GM12874 (cell line): ENCODE measurements at regions not wholly inside any gene's neighbourhood (a gene's known extent, or its start where the extent isn't known, plus 50 kb on each side); places are given as distances from the start of the nearest gene placed in this dataset.

Source experiments
- CTCF ChIP-seq: IDR thresholded peaks from 2 replicates; pipeline ENCODE4 v1.5.1; 2011; ENCODE audit warnings: low read depth, mild to moderate bottlenecking, control low read depth, low read length, moderate library complexity; ENCODE audit not compliant: insufficient read depth

- TF ChIP-seq CTCF, result no peak
Observed at GRCh38 chr1:193438312-193438711, 251.9 kb upstream of the B3GALT2 start.

GRCh38 chr1:193437785-193438184 lies 251.4 kb upstream of the B3GALT2 start:
- no peak for TF ChIP-seq CTCF

GRCh38 chr1:193435781-193436180 lies 249.4 kb upstream of the B3GALT2 start:
- TF ChIP-seq CTCF, result no peak

- no peak for TF ChIP-seq CTCF
Observed at GRCh38 chr1:193434319-193434718, 247.9 kb upstream of the B3GALT2 start.

- no peak for TF ChIP-seq CTCF
Observed at GRCh38 chr1:193433599-193433998, 247.2 kb upstream of the B3GALT2 start.

- no peak for TF ChIP-seq CTCF
Observed at GRCh38 chr1:193432979-193433587, 246.7 kb upstream of the B3GALT2 start.

GRCh38 chr1:193431265-193431977 lies 245.0 kb upstream of the B3GALT2 start:
- no peak for TF ChIP-seq CTCF
